GM23338 (cell line): ENCODE measurements at regions not wholly inside any gene's neighbourhood (a gene's known extent, or its start where the extent isn't known, plus 50 kb on each side); places are given as distances from the start of the nearest gene placed in this dataset.

ENCODE experiments used
- ATAC-seq: fragments of 200-7000 bp; cut with Tn5 transposase; 3 replicates; pipeline ENCODE4 v1.9.1; 2020
- DNase-seq: peaks from one replicate; pipeline ENCODE4 v3.0.0-alpha.2; 2015; ENCODE audit warnings: low spot score
- H2AFZ ChIP-seq: fragments of 200-600 bp; sonication (generic); 2 replicates; pipeline ENCODE4 v1.8.0; 2016; ENCODE audit warnings: antibody characterized with exemption, mild to moderate bottlenecking, moderate library complexity
- H3F3A ChIP-seq: fragments of 200-600 bp; sonication (generic); replicated peaks from 2 replicates; pipeline ENCODE4 v1.8.0; 2017; ENCODE audit warnings: antibody characterized with exemption, mixed run types, low read depth
- H3K27ac ChIP-seq: fragments of 200-600 bp; sonication (generic); 2 replicates; pipeline ENCODE4 v1.6.1; 2016; ENCODE audit warnings: low read depth
- H3K27me3 ChIP-seq: fragments of 200-600 bp; sonication (generic); 2 replicates; pipeline ENCODE4 v1.8.0; 2016; ENCODE audit warnings: mild to moderate bottlenecking, mixed run types, moderate library complexity; ENCODE audit not compliant: insufficient read depth
- H3K36me3 ChIP-seq: fragments of 200-600 bp; sonication (generic); 2 replicates; pipeline ENCODE4 v1.8.0; 2016; ENCODE audit warnings: mild to moderate bottlenecking; ENCODE audit not compliant: insufficient read depth
- H3K4me1 ChIP-seq: fragments of 200-600 bp; sonication (generic); 2 replicates; pipeline ENCODE4 v1.8.0; 2016; ENCODE audit warnings: mild to moderate bottlenecking, moderate library complexity; ENCODE audit not compliant: insufficient read depth
- H3K4me2 ChIP-seq: fragments of 200-600 bp; sonication (generic); 2 replicates; pipeline ENCODE4 v1.7.1; 2017; ENCODE audit warnings: mixed run types
- H3K4me3 ChIP-seq: fragments of 200-600 bp; sonication (generic); 2 replicates; pipeline ENCODE4 v1.6.1; 2016; ENCODE audit warnings: mixed run types
- H3K79me2 ChIP-seq: fragments of 200-600 bp; sonication (generic); replicated peaks from 2 replicates; pipeline ENCODE4 v1.8.0; 2017; ENCODE audit warnings: mild to moderate bottlenecking; ENCODE audit not compliant: insufficient read depth
- H3K9me2 ChIP-seq: fragments of 200-600 bp; sonication (generic); 2 replicates; pipeline ENCODE4 v1.8.0; 2017; ENCODE audit not compliant: insufficient read depth
- H4K20me1 ChIP-seq: fragments of 200-600 bp; sonication (generic); replicated peaks from 2 replicates; pipeline ENCODE4 v1.8.0; 2017; ENCODE audit warnings: mild to moderate bottlenecking; ENCODE audit not compliant: insufficient read depth
- H3K27ac Mint-ChIP-seq: 2 replicates; pipeline ENCODE4 v1.8.0; 2020; ENCODE audit warnings: inconsistent platforms, mild to moderate bottlenecking, moderate library complexity, mixed read lengths
- H3K27me3 Mint-ChIP-seq: 3 replicates; pipeline ENCODE4 v1.8.0; 2022; ENCODE audit warnings: low read depth, mild to moderate bottlenecking, moderate library complexity, mixed read lengths, inconsistent platforms; ENCODE audit not compliant: insufficient read depth, poor library complexity
- H3K36me3 Mint-ChIP-seq: 3 replicates; pipeline ENCODE4 v1.8.0; 2021; ENCODE audit warnings: low read depth, mild to moderate bottlenecking, inconsistent platforms, moderate library complexity, mixed read lengths
- H3K4me1 Mint-ChIP-seq: 3 replicates; pipeline ENCODE4 v1.8.0; 2020; ENCODE audit warnings: mild to moderate bottlenecking, inconsistent platforms, mixed read lengths
- H3K4me3 Mint-ChIP-seq: 3 replicates; pipeline ENCODE4 v1.8.0; 2021; ENCODE audit warnings: moderate library complexity, mild to moderate bottlenecking, inconsistent platforms, mixed read lengths
- H3K9me3 Mint-ChIP-seq: 3 replicates; pipeline ENCODE4 v1.8.0; 2020; ENCODE audit warnings: moderate library complexity, mild to moderate bottlenecking, inconsistent platforms, mixed read lengths
- EZH2 ChIP-seq: fragments of 200-600 bp; sonication (generic); IDR thresholded peaks from one replicate; pipeline ENCODE4 v1.8.0; 2017; ENCODE audit warnings: antibody characterized with exemption, mild to moderate bottlenecking, low read depth; ENCODE audit not compliant: unreplicated experiment
- JUNB ChIP-seq: IDR thresholded peaks from one replicate; pipeline ENCODE4 v1.6.1; 2016; ENCODE audit warnings: antibody characterized with exemption; ENCODE audit not compliant: unreplicated experiment
- POLR2AphosphoS5 ChIP-seq: IDR thresholded peaks from 2 replicates; pipeline ENCODE4 v1.6.1; 2016; ENCODE audit warnings: antibody characterized with exemption, low read depth
- STAT1 ChIP-seq: IDR thresholded peaks from one replicate; pipeline ENCODE4 v1.6.1; 2016; ENCODE audit warnings: antibody characterized with exemption; ENCODE audit not compliant: unreplicated experiment
- TF ChIP-seq, protein P1 (sequence below): fragments of 250-450 bp; sonication (Bioruptor Pico); IDR thresholded peaks from 2 replicates; pipeline ENCODE4 v1.5.0; 2020; ENCODE audit warnings: mild to moderate bottlenecking, moderate library complexity
- TF ChIP-seq, protein P2 (sequence below): IDR thresholded peaks from 2 replicates; pipeline ENCODE4 v1.6.1; 2016; ENCODE audit warnings: antibody characterized with exemption

DNA sequence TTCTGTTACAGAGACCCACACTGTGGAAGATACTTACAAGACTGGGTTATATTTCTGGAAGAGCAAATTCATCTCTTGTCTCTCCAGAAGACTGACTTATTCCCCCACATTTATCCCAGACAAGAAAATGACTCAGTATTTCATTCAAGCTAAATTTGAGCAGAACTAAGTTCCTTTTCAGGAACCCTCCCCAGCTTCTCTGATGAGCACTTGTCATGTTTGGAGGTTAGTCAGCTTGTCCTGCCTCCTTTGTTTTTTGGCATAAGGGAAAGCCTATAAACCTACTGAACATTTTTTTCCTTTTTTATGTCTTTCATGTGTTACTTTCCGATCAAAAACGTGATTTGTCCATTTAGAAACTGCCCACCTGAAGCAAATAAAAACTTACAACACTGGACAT lies 198.0 kb downstream of the C16orf95 start (continued):
- TF ChIP-seq, protein P1, sequence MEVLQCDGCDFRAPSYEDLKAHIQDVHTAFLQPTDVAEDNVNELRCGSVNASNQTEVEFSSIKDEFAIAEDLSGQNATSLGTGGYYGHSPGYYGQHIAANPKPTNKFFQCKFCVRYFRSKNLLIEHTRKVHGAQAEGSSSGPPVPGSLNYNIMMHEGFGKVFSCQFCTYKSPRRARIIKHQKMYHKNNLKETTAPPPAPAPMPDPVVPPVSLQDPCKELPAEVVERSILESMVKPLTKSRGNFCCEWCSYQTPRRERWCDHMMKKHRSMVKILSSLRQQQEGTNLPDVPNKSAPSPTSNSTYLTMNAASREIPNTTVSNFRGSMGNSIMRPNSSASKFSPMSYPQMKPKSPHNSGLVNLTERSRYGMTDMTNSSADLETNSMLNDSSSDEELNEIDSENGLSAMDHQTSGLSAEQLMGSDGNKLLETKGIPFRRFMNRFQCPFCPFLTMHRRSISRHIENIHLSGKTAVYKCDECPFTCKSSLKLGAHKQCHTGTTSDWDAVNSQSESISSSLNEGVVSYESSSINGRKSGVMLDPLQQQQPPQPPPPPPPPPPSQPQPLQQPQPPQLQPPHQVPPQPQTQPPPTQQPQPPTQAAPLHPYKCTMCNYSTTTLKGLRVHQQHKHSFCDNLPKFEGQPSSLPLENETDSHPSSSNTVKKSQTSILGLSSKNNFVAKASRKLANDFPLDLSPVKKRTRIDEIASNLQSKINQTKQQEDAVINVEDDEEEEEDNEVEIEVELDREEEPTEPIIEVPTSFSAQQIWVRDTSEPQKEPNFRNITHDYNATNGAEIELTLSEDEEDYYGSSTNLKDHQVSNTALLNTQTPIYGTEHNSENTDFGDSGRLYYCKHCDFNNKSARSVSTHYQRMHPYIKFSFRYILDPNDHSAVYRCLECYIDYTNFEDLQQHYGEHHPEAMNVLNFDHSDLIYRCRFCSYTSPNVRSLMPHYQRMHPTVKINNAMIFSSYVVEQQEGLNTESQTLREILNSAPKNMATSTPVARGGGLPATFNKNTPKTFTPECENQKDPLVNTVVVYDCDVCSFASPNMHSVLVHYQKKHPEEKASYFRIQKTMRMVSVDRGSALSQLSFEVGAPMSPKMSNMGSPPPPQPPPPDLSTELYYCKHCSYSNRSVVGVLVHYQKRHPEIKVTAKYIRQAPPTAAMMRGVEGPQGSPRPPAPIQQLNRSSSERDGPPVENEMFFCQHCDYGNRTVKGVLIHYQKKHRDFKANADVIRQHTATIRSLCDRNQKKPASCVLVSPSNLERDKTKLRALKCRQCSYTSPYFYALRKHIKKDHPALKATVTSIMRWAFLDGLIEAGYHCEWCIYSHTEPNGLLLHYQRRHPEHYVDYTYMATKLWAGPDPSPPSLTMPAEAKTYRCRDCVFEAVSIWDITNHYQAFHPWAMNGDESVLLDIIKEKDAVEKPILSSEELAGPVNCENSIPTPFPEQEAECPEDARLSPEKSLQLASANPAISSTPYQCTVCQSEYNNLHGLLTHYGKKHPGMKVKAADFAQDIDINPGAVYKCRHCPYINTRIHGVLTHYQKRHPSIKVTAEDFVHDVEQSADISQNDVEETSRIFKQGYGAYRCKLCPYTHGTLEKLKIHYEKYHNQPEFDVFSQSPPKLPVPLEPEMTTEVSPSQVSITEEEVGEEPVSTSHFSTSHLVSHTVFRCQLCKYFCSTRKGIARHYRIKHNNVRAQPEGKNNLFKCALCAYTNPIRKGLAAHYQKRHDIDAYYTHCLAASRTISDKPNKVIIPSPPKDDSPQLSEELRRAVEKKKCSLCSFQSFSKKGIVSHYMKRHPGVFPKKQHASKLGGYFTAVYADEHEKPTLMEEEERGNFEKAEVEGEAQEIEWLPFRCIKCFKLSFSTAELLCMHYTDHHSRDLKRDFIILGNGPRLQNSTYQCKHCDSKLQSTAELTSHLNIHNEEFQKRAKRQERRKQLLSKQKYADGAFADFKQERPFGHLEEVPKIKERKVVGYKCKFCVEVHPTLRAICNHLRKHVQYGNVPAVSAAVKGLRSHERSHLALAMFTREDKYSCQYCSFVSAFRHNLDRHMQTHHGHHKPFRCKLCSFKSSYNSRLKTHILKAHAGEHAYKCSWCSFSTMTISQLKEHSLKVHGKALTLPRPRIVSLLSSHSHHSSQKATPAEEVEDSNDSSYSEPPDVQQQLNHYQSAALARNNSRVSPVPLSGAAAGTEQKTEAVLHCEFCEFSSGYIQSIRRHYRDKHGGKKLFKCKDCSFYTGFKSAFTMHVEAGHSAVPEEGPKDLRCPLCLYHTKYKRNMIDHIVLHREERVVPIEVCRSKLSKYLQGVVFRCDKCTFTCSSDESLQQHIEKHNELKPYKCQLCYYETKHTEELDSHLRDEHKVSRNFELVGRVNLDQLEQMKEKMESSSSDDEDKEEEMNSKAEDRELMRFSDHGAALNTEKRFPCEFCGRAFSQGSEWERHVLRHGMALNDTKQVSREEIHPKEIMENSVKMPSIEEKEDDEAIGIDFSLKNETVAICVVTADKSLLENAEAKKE (CRISPR knock-in tag): no peak
- TF ChIP-seq STAT1 (no peak), JUNB (no peak)
- TF ChIP-seq, protein P2, sequence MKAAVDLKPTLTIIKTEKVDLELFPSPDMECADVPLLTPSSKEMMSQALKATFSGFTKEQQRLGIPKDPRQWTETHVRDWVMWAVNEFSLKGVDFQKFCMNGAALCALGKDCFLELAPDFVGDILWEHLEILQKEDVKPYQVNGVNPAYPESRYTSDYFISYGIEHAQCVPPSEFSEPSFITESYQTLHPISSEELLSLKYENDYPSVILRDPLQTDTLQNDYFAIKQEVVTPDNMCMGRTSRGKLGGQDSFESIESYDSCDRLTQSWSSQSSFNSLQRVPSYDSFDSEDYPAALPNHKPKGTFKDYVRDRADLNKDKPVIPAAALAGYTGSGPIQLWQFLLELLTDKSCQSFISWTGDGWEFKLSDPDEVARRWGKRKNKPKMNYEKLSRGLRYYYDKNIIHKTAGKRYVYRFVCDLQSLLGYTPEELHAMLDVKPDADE: no peak

DNA sequence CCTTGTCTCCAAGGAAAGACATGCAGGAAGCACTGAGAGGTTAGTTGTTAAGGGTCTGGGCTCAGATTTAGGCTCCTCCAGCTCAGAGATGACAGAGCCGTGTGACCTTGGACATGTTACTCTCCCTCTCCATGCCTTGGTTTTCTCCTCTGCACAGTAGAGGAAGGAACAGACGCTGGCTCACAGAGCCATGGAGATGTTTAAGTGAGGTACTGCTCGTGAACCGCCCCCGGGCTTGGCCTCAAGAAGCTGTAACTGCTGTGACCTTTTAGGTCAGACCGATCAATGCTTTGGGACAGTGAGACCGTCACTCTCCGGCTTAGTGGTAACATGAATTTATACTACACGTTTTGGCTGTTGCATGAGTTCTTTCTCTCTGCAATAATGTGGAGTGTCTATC lies 197.4 kb downstream of the C16orf95 start:
- H3K4me2 ChIP-seq: no peak overlapping the region
- H3K27me3 ChIP-seq: no peaks in the 10 kb centered on the region
- no peaks in the 10 kb centered on the region for H3K4me1 Mint-ChIP-seq
- H3K36me3 Mint-ChIP-seq: no peaks in the 10 kb centered on the region
- H3K9me2 ChIP-seq: no peaks in the 10 kb centered on the region
- H3F3A ChIP-seq: peaks cover 1% of the 10 kb centered on the region; the same call in 1 of the 2 replicates
- no peak for DNase-seq
- H4K20me1 ChIP-seq: no peaks in the 10 kb centered on the region
- no peaks in the 10 kb centered on the region for H3K36me3 ChIP-seq
- no peak overlapping the region for H3K27ac ChIP-seq
- H3K27ac Mint-ChIP-seq: no peak overlapping the region
- no peaks in the 10 kb centered on the region for H3K79me2 ChIP-seq
- no peak overlapping the region for H3K4me3 ChIP-seq
- H3K4me3 Mint-ChIP-seq: no peak overlapping the region
- H3K4me1 ChIP-seq: no peaks in the 10 kb centered on the region
- ATAC-seq: no peak
- no peaks in the 10 kb centered on the region for H3K9me3 Mint-ChIP-seq
- peaks cover 2% of the 10 kb centered on the region for H3K27me3 Mint-ChIP-seq
- no peak overlapping the region for H2AFZ ChIP-seq
- TF ChIP-seq STAT1 (no peak), EZH2 (no peak), POLR2AphosphoS5 (no peak)
- TF ChIP-seq, protein P1 (CRISPR knock-in tag): no peak
